ENCODE measurements at regions not wholly inside any gene's neighbourhood (a gene's known extent, or its start where the extent isn't known, plus 50 kb on each side); places are given as distances from the start of the nearest gene placed in this dataset.
"Not testable (repeated sequence)": the region's sequence is repeated elsewhere in the genome, so short reads cannot be mapped to it uniquely, and the experiment has no call there.

GRCh38 chr6:97697456-97697855 lies 414.4 kb upstream of the MMS22L start:
- DNase-seq = no peak

- no peak for DNase-seq
These were observed 418.8 kb upstream of the MMS22L start for GRCh38 chr6:97701801-97702200.

DNA sequence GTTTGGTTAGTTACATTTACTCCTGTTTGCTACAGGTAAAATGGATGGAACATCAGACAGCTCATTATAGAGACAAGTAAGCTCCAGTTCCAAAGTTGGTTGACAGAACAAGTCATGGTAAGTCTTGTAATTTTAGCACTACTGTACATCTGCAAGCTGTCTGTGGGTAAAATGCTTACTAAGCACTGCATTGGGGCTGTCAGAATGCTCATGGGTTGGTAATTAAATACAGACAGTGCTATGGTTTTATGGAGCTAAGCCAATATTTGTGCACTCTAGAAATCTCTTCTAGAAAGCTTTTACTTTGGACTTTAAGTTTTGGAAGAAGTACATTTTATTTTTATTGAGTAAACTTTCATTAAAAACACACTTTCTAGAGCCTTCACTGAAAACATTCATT lies 419.2 kb upstream of the MMS22L start:
- DNase-seq = no peak

- DNase-seq = no peak
These were observed 420.6 kb upstream of the MMS22L start for GRCh38 chr6:97703661-97704060.

DNA sequence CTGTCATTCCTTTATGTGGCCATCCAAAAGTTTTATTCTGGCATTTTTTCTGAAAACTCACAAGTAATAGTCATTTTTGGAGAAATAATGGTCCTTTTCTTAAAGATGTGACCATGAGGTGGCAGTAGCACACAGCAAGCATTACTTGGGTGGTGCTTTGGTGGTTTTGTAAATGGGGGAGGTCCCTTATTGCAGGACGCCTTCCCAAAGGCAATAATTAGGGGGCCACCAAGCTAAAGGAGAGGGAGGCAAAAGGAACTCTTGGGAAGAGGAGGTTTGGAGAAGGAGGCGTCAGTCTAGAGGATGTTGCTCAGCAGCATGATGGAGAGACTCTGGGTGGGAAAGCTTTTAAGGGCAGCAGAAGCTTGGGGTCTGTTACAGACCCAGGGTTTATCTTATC lies 422.6 kb upstream of the MMS22L start:
- no peak for DNase-seq

- no peak for DNase-seq
These were observed 429.7 kb upstream of the MMS22L start for GRCh38 chr6:97712751-97713150.

GRCh38 chr6:97714772-97715171 lies 431.8 kb upstream of the MMS22L start:
- DNase-seq = no peak

- no peak for DNase-seq
These were observed 434.1 kb upstream of the MMS22L start for GRCh38 chr6:97717086-97717485.

GRCh38 chr6:97726378-97726777 lies 443.4 kb upstream of the MMS22L start:
- no peak for DNase-seq

DNA sequence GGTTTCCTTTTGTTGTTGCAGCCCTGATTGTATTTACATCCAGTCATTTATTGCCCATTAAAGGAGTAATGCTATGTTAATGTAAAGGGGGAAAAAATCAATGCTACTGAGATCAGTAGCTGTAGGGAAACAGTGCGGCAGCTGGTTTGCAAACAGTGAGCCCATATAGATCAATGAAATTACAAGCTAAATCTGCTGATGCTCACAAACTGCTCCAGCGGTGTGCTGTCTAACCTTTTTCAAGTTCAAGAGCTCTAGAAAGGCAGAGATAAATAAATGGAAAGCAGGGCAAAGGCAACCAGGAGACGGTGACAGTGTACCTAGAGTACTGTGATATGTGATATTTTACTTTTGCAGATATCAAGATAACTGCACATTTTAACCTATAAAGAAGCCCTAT lies 449.0 kb upstream of the MMS22L start:
- DNase-seq = no peak

- no peak for DNase-seq
These were observed 474.6 kb upstream of the MMS22L start for GRCh38 chr6:97757575-97757974.

DNA sequence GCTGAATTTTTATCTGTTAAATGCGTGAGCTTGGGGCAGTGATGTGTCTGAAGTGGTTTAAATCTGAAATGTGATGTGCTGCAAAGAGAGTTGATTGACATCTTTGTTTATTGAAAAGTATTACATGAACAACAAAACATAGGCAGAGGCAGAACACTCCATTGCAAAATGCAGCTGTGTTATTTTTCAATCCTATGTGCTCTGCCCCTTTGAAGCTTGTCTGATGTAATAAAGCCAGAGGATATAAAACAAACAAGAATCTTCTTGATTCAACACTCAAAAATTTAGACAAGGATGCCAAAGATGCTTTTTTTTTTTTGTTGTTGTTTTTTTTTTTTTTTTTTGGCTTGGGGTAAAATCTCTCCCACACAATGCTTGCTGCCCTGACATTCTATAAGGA lies 482.4 kb upstream of the MMS22L start:
- DNase-seq = no peak

DNA sequence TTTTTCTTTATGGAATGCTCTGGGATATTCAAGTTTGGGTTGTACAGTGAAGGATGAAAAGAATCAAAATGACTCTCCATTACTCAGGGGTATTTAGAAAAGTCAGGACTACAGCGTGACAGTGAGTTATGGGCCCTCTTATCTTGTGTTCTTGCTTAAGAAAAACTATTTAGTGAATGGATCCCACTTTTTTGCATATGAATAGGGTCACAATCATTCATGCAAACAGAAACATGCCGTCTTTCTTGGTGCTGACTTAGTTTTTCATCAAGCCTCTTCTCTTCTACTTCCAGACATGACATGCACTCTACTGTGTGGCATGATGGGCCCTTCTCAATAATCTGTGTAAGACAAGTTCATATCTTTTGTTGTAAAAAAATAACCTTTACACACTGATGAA lies 488.4 kb upstream of the MMS22L start:
- no peak for DNase-seq

DNA sequence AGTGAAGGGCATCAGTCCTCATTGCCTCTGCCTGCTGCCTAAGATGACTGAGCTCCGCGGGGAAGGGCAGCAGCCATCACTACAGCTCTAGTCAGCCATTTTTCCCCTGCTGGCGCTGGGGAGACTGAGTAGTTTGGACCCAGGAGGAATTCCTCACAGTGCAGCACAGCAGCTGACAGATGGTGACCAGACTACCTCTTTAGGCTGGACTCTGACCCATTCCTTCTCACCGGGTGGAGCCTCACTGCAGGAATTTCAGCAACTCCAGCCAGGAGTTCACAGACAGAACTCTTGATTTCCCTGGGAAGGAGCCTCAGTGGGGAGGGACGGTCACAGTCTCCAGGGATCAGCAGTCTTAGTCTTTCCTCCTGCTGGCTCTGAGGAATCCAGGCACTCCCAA lies 492.0 kb upstream of the MMS22L start:
- DNase-seq = no peak

DNA sequence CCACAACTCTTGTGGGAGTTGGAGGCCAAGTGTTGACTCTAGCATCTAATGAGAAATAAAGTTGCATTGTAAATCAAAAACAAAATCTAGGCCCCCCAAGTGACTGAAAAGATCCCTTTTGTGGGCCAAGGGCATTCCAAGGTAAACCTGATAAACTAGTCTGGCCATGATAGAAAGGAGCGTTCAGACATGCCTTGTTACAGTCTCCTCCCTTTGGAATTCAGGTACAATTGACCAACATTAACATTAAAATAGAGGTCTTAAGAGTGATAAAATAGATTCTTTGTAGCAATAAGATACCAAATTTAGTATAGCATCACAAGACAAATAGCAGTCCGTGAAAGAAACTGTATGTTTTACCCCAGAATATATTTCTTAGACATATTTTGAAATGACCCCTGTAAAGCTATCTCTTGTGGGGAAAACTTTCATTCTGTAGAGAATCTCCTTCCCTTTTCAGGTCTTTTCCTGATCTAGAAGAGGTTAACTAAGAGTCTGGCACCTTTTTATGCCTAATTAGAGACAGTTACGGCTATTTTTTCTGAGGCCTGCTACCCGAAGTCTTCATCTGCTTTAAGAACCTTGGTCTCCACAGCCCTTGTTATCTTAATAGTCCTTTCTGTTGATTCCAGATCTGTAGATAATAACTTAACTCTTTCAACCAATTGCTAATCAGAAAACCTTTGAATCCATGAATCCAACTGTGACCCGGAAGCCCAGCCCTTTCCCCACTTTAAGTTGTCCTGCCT lies 495.4 kb upstream of the MMS22L start:
- DNase-seq = no peak

DNA sequence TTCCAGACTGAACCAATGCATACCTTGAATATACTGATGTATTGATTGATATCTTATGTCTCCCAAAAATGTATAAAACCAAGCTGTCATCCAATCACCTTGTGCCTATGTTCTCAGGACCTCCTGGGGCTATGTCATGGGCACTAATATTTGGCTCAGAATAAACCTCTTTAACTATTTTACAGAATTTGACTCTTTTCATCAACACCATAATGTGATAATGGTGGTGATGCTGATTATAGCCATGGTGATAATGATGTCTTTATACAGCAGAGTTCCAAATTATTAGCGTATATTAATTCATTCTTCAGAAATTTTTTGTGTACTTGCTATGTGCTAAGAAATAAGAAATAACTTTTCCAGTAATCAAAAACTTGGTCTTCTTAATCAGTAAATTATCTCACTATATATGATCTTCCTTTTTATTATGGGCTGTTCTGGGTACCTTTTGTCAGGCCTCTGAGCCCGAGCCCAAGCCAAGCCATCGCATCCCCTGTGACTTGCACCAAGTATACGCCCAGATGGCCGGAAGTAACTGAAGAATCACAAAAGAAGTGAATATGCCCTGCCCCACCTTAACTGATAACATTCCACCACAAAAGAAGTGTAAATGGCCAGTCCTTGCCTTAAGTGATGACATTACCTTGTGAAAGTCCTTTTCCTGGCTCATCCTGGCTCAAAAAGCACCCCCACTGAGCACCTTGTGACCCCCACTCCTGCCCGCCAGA lies 496.2 kb upstream of the MMS22L start:
- not testable (repeated sequence) for DNase-seq

DNA sequence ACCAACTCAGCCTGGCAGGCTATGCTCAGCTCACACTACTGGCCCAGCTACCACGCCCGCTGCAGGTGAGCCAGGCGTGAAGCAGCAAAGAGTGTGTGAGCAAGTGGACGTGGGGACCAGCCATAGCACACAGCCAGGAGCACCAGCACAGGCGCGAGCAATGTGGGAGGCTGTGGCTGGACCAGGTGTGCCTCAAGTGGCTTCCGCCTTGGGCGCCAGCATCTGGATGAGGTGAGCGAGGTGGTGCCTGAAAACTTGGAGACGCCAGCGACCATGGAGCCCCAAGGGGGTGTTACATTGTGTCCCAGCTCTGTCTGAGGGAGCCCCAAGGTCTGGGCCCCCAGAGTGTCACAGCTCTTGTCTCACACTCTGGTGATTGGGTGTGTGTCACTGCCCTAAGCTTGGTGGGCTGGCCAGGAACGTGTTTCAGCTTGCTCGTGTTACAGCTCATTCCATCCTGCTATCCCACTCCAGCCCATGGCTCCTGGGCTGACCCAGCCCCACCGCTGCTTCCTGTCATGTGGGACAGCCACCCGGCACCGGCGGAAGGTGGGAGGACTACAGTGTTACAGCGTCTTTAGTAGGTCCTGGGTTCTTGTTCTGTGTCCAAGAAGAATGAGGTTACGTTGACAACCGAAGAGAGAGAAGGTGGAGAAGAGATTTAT lies 508.0 kb upstream of the MMS22L start:
- DNase-seq = no peak

DNA sequence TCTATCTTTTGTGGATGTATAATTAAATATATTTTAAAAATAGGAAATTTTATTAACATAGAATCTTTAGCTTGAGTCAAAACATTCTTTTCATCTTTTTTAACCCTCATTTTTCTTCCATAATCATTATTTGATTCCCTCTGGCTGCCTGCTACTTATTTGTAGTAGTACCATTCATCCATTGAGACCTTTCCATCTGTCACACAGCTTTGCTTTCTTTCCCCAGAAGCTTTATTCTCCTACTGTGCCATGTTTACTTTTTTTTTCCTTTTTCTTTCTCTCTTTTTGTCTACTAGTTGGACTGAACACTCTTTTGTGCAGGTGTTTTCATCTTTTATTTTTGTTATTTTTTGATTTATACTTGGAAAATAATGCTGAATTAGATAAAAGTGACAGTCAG lies 522.6 kb upstream of the MMS22L start:
- DNase-seq = no peak

DNA sequence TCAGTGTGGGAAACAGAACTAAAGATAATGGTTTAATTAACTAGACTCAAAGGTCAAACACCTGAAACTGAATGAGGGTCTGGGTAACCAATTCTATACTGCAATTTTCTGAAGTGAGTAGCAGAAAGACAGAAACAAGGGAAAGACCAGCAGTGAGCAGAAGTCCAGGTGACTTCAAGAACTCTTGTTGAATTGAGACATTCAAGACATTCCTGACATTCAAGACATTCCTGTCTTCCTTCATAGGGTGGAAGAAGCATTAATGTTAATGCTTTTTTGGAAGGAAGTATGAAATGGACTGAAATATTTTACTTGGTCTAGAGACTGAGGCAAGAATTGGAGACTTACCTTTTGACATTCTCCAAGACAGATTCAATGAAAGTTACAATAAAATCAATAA lies 529.9 kb upstream of the MMS22L start:
- no peak for DNase-seq

- no peak for DNase-seq
These were observed 531.0 kb upstream of the MMS22L start for GRCh38 chr6:97813889-97814567.

DNA sequence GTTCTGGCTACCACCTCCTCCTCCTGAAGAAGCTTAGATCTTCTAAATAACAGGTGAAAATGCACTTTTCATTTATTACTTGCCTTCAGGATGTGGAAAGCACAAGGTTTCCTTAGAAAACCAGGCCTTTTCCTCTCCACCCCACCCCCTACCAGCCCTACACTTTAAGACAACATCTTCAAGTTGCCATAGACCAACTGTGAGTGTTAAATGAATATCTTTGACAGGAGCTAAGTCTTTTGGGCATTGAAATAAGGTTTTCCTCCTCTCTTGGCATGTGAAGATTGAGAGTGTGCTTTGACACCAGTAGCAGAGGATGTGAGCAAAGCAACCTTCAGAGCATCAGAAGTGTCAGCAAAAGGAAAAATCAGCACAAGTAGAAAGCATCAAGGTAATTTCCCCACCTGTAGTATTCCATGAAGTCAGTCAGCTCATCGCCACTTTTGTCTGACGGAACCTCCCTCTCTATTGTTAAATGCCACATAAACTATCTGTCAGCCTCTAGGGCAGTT lies 532.3 kb upstream of the MMS22L start:
- no peak for DNase-seq

DNA sequence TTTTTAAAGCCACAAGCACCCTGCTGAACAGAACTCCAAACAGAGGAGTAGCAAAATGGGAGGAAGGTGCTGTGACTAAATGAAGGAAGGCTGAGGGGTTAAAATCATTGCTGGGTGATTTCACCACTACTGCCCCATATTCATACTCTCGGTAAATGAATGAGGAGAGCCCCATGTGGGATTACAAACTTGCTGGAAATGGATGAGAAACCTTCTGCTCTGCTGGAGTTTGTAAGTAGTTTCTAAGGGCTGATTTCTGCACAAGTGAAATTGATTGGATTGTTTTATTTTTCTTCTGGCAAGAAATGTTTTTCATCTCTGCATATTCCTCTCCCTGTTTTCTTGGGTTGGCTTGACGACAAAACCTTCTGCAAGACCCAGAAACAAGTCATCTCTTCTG lies 533.5 kb upstream of the MMS22L start:
- no peak for DNase-seq

GRCh38 chr6:97819710-97820109 lies 536.7 kb upstream of the MMS22L start:
- no peak for DNase-seq
